ENCODE measurements at regions not wholly inside any gene's neighbourhood (a gene's known extent, or its start where the extent isn't known, plus 50 kb on each side); places are given as distances from the start of the nearest gene placed in this dataset.

DNA sequence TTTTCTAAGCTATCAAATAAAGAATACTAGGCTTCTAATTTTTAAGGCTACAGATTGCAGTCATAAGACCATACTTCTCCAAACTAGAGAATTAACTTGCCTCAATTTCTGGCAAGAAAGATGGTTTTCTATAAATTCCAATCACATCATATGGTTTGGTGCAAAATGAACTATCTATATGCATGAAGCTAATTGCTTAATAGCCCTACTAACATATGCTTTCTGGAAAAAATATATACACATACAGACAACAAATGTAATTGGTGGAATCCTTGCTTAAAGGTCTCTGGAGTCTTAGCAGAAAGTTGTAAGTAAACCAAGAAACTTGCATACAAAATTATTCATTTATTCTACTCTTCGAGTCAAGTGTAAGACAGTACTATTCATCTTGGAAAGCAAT, 113.1 kb upstream of the NANOGP8 start:
- DNase-seq (ENCODE audit: low read depth), result no peak
- H3K4me3 ChIP-seq (ENCODE audit: low read depth, low read length), result no peak overlapping the region
- TF ChIP-seq, protein P1, sequence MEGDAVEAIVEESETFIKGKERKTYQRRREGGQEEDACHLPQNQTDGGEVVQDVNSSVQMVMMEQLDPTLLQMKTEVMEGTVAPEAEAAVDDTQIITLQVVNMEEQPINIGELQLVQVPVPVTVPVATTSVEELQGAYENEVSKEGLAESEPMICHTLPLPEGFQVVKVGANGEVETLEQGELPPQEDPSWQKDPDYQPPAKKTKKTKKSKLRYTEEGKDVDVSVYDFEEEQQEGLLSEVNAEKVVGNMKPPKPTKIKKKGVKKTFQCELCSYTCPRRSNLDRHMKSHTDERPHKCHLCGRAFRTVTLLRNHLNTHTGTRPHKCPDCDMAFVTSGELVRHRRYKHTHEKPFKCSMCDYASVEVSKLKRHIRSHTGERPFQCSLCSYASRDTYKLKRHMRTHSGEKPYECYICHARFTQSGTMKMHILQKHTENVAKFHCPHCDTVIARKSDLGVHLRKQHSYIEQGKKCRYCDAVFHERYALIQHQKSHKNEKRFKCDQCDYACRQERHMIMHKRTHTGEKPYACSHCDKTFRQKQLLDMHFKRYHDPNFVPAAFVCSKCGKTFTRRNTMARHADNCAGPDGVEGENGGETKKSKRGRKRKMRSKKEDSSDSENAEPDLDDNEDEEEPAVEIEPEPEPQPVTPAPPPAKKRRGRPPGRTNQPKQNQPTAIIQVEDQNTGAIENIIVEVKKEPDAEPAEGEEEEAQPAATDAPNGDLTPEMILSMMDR (IDR thresholded peaks at IDR 0.05; ENCODE audit: insufficient read depth, low read length), result no peak

DNA sequence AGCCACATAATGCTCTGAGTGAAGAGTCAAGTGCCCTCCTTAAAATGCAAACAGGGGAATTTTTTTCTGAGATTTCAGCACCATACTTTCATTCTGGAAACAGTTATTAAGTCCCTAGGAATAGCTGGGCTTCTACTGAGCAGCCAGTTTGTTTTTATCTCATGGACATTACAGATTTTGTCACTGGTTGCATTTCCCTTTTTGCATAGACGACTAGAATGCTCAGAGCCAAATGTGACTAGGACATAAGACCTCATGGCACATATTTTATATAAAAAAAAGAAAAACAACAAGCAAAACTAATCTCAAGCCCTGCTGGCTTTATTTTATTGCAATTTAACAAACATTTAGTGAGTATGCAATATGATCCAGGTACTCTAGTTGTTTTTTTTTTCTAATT, 112.7 kb upstream of the NANOGP8 start:
- DNase-seq (ENCODE audit: low read depth), result no peak
- TF ChIP-seq, protein P1 (IDR thresholded peaks at IDR 0.05; ENCODE audit: insufficient read depth, low read length), result no peak
- no peak overlapping the region for H3K4me3 ChIP-seq (ENCODE audit: low read depth, low read length)

DNA sequence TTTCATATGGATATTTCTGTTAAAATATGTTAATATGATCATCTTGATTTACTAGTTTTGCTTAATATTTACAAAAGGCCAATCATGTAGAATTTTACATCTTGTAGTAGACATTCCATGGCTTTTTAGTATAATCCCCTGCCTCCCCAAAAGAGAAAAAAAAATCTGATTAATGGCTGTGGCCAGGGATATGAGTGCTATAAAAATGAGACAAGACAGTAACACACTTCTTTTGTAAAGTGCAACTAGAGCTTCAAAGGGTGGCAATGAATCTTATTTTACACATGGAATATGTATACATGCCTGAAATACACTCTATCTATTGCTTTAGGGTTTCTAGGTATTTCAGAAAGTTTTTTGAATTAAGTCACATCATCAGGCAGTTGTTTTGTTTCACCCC, 112.2 kb upstream of the NANOGP8 start:
- no peak for DNase-seq (ENCODE audit: low read depth)
- TF ChIP-seq, protein P1 (IDR thresholded peaks at IDR 0.05; ENCODE audit: insufficient read depth, low read length), result no peak
- no peak overlapping the region for H3K4me3 ChIP-seq (ENCODE audit: low read depth, low read length)

DNA sequence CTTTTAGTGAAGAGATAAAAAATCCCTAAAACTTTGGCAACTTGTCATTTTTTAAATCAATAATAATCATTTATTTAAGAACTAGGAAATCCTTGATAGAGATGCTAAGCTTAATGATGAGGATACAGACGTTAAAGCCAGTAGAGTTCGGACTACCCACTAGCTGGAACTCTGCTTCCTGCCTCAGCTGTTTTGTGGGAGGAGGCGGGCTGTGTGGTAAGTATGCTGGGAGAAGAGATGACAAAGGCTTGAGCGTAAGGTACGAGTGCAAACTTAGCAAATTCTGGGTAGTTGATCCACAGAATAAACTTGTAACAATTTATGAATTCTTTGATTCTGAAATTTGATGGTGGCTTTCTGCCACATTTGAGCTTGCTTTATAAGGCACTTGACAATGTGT, 111.2 kb upstream of the NANOGP8 start:
- TF ChIP-seq, protein P1 (IDR thresholded peaks at IDR 0.05; ENCODE audit: insufficient read depth, low read length), result no peak
- H3K4me3 ChIP-seq (ENCODE audit: low read depth, low read length), result no peak overlapping the region
- no peak for DNase-seq (ENCODE audit: low read depth)

DNA sequence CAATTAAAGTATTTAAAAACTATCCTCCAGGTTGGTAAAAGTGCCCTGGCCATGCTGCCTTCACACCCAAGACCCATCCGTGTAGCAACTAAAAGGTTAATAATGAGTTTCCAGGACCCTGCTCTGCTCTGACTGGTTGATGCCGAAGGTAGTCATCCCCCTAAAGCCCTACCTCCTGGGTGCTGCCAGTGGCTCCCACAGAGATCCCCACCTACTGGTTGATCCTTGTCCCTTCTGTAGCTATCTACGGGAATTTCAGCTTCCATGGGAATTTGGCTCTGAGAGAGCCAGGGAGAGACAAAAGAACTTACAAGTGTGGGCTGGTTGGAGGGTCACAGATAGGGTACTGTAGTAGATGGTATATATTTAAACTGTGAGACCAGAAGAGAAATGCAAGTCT, 110.6 kb upstream of the NANOGP8 start:
- no peak for DNase-seq (ENCODE audit: low read depth)
- H3K4me3 ChIP-seq (ENCODE audit: low read depth, low read length), result no peak overlapping the region
- TF ChIP-seq, protein P1 (IDR thresholded peaks at IDR 0.05; ENCODE audit: insufficient read depth, low read length), result no peak

DNA sequence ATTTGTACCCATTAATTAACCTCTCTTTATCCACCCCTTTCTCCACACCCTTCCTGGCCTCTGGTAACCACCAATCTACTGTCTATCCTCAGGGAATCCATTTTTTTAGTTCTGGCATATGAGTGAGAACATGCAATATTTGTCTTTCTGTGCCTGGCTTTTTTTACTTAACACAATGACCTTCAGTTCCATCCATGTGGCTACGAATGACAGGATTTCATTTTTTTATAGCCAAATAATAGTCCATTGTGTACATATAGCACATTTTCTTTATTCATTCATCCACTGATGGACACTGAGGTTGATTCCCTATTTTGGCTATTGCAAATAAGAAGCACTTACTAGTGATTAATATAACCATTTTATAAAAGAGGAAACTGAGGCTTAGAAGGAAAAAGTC, 109.9 kb upstream of the NANOGP8 start:
- TF ChIP-seq, protein P1 (IDR thresholded peaks at IDR 0.05; ENCODE audit: insufficient read depth, low read length), result no peak
- no peak overlapping the region for H3K4me3 ChIP-seq (ENCODE audit: low read depth, low read length)
- DNase-seq (ENCODE audit: low read depth), result no peak

DNA sequence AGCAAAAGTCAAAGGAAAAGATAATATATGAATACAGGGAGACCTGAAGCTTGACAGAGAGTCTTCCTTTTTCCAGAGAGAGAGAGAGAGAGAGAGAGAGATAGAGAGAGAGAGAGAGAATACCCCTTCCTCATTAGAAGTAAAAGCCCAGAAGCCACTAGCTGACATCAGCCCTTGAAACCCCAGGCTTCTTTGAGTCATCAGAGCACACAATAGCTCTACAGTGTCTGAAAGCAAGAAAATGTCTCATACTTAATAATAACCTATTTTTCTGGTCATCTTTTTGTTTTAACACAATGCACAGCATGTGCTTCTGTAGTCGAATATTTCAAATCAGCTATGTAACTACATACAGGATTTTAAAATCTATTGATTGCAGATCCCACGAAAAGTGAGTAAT, 109.2 kb upstream of the NANOGP8 start:
- no peak for DNase-seq (ENCODE audit: low read depth)
- TF ChIP-seq, protein P1 (IDR thresholded peaks at IDR 0.05; ENCODE audit: insufficient read depth, low read length), result no peak
- H3K4me3 ChIP-seq (ENCODE audit: low read depth, low read length), result no peak overlapping the region
